H7 (cell line): ENCODE measurements at regions not wholly inside any gene's neighbourhood (a gene's known extent, or its start where the extent isn't known, plus 50 kb on each side); places are given as distances from the start of the nearest gene placed in this dataset.

Source experiments
- DNase-seq: peaks from one replicate; pipeline ENCODE4 v3.0.0; 2012
- H3K27me3 ChIP-seq: 2 replicates; pipeline ENCODE4 v1.6.0; 2011; ENCODE audit warnings: mild to moderate bottlenecking, low read length; ENCODE audit not compliant: control insufficient read depth, insufficient read depth
- H3K36me3 ChIP-seq: replicated peaks from 2 replicates; pipeline ENCODE4 v1.5.1; 2011; ENCODE audit warnings: low read length; ENCODE audit not compliant: control insufficient read depth, insufficient read depth
- H3K4me3 ChIP-seq: 2 replicates; pipeline ENCODE4 v1.5.1; 2011; ENCODE audit warnings: low read depth, mild to moderate bottlenecking, control low read depth, low read length, moderate library complexity; ENCODE audit not compliant: insufficient read depth

GRCh38 chr1:213936571-213936970 lies 51.2 kb upstream of the PROX1 start:
- no peaks in the 10 kb centered on the region for H3K27me3 ChIP-seq
- H3K4me3 ChIP-seq: no peak overlapping the region
- H3K36me3 ChIP-seq: no peaks in the 10 kb centered on the region
- no peak for DNase-seq
